SJCRH30 (cell line): ENCODE measurements at regions not wholly inside any gene's neighbourhood (a gene's known extent, or its start where the extent isn't known, plus 50 kb on each side); places are given as distances from the start of the nearest gene placed in this dataset.

Source experiments
- DNase-seq, 2 experiments: peaks; one replicate each; pipeline ENCODE4 v3.0.0-alpha.2; 2015 to 2020
- H3K27ac ChIP-seq: fragments of 250-450 bp; sonication (Bioruptor Pico); 2 replicates; pipeline ENCODE4 v1.5.1; 2020; ENCODE audit warnings: mild to moderate bottlenecking, moderate library complexity
- H3K27me3 ChIP-seq: fragments of 250-450 bp; sonication (Bioruptor Pico); 2 replicates; pipeline ENCODE4 v1.5.1; 2020; ENCODE audit warnings: mild to moderate bottlenecking, moderate library complexity
- H3K36me3 ChIP-seq: fragments of 250-450 bp; sonication (Bioruptor Pico); 2 replicates; pipeline ENCODE4 v1.5.1; 2020; ENCODE audit warnings: mild to moderate bottlenecking, moderate library complexity
- H3K4me1 ChIP-seq: fragments of 250-450 bp; sonication (Bioruptor Pico); 2 replicates; pipeline ENCODE4 v1.5.1; 2020; ENCODE audit warnings: mild to moderate bottlenecking, moderate library complexity
- H3K4me3 ChIP-seq: fragments of 250-450 bp; sonication (Bioruptor Pico); 2 replicates; pipeline ENCODE4 v1.5.1; 2020; ENCODE audit warnings: mild to moderate bottlenecking, moderate library complexity
- H3K9me3 ChIP-seq: fragments of 250-450 bp; sonication (Bioruptor Pico); replicated peaks from 2 replicates; pipeline ENCODE4 v1.5.1; 2020; ENCODE audit warnings: mild to moderate bottlenecking, moderate library complexity

GRCh38 chr4:3854661-3855060 lies 88.5 kb downstream of the ADRA2C start:
- Histone ChIP-seq H3K4me1 (peaks cover 6% of the 10 kb centered on the region; the same call in 1 of the 2 replicates), H3K27me3 (peaks cover 14% of the 10 kb centered on the region; the same call in 1 of the 2 replicates), H3K9me3 (no peaks in the 10 kb centered on the region), H3K4me3 (no peak overlapping the region), H3K27ac (no peak overlapping the region), H3K36me3 (no peaks in the 10 kb centered on the region)
- no peak for DNase-seq

GRCh38 chr4:3855646-3856045 lies 89.5 kb downstream of the ADRA2C start:
- no peak for DNase-seq
- Histone ChIP-seq H3K36me3 (no peaks in the 10 kb centered on the region), H3K4me3 (no peak overlapping the region), H3K4me1 (peaks cover 8% of the 10 kb centered on the region; the same call in 1 of the 2 replicates), H3K9me3 (no peaks in the 10 kb centered on the region), H3K27ac (no peak overlapping the region), H3K27me3 (peaks cover 14% of the 10 kb centered on the region; the same call in 1 of the 2 replicates)

- Histone ChIP-seq H3K27me3 (peaks cover 14% of the 10 kb centered on the region; the same call in 1 of the 2 replicates), H3K27ac (no peak overlapping the region), H3K4me3 (no peak overlapping the region), H3K4me1 (peaks cover 5% of the 10 kb centered on the region; the same call in 1 of the 2 replicates), H3K9me3 (no peaks in the 10 kb centered on the region), H3K36me3 (no peaks in the 10 kb centered on the region)
- no peak for DNase-seq
These were observed 90.5 kb downstream of the ADRA2C start for GRCh38 chr4:3856604-3857204.

GRCh38 chr4:3857269-3857926 lies 91.2 kb downstream of the ADRA2C start:
- Histone ChIP-seq H3K36me3 (no peaks in the 10 kb centered on the region), H3K27me3 (peaks cover 14% of the 10 kb centered on the region; the same call in 1 of the 2 replicates), H3K4me1 (peaks cover 4% of the 10 kb centered on the region; the same call in 1 of the 2 replicates), H3K27ac (no peak overlapping the region), H3K9me3 (no peaks in the 10 kb centered on the region), H3K4me3 (no peak overlapping the region)
- no peak for DNase-seq

GRCh38 chr4:3858046-3858730 lies 92.0 kb downstream of the ADRA2C start:
- Histone ChIP-seq H3K27me3 (peaks cover 14% of the 10 kb centered on the region; the same call in 1 of the 2 replicates), H3K4me1 (peaks cover 4% of the 10 kb centered on the region; the same call in 1 of the 2 replicates), H3K36me3 (no peaks in the 10 kb centered on the region), H3K9me3 (no peaks in the 10 kb centered on the region), H3K27ac (no peak overlapping the region), H3K4me3 (no peak overlapping the region)
- DNase-seq: no peak

- H3K27me3 ChIP-seq: peaks cover 8% of the 10 kb centered on the region; the same call in 1 of the 2 replicates
- no peak overlapping the region for H3K27ac ChIP-seq
- peaks cover 4% of the 10 kb centered on the region; the same call in 1 of the 2 replicates for H3K4me1 ChIP-seq
- no peaks in the 10 kb centered on the region for H3K36me3 ChIP-seq
- no peak overlapping the region for H3K4me3 ChIP-seq
- no peaks in the 10 kb centered on the region for H3K9me3 ChIP-seq
- no peak for DNase-seq
These were observed 92.7 kb downstream of the ADRA2C start for GRCh38 chr4:3858765-3859388.

GRCh38 chr4:3859571-3859970 lies 93.4 kb downstream of the ADRA2C start:
- peaks cover 4% of the 10 kb centered on the region; the same call in 1 of the 2 replicates for H3K4me1 ChIP-seq
- H3K36me3 ChIP-seq: no peaks in the 10 kb centered on the region
- peaks cover 8% of the 10 kb centered on the region; the same call in 1 of the 2 replicates for H3K27me3 ChIP-seq
- no peak overlapping the region for H3K27ac ChIP-seq
- no peaks in the 10 kb centered on the region for H3K9me3 ChIP-seq
- no peak overlapping the region for H3K4me3 ChIP-seq
- DNase-seq: no peak

- peak; percentile 48 to 71 for DNase-seq
- Histone ChIP-seq H3K9me3 (no peaks in the 10 kb centered on the region), H3K27ac (no peak overlapping the region), H3K4me3 (no peak overlapping the region), H3K4me1 (peaks cover 4% of the 10 kb centered on the region; the same call in 1 of the 2 replicates), H3K36me3 (no peaks in the 10 kb centered on the region), H3K27me3 (peaks cover 4% of the 10 kb centered on the region; the same call in 1 of the 2 replicates)
These were observed 94.1 kb downstream of the ADRA2C start for GRCh38 chr4:3860061-3860912.

GRCh38 chr4:3860913-3861636 lies 94.9 kb downstream of the ADRA2C start:
- Histone ChIP-seq H3K9me3 (no peaks in the 10 kb centered on the region), H3K4me3 (no peak overlapping the region), H3K27ac (no peak overlapping the region), H3K27me3 (peaks cover 4% of the 10 kb centered on the region; the same call in 1 of the 2 replicates), H3K36me3 (no peaks in the 10 kb centered on the region), H3K4me1 (peaks cover 4% of the 10 kb centered on the region; the same call in 1 of the 2 replicates)
- DNase-seq: no peak

GRCh38 chr4:3861720-3862639 lies 95.8 kb downstream of the ADRA2C start:
- H3K27me3 ChIP-seq: no peaks in the 10 kb centered on the region; the same call in 1 of the 2 replicates
- no peak for DNase-seq
- no peak overlapping the region for H3K27ac ChIP-seq

GRCh38 chr4:3862640-3863420 lies 96.6 kb downstream of the ADRA2C start:
- no peaks in the 10 kb centered on the region for H3K36me3 ChIP-seq
- H3K4me3 ChIP-seq: no peak overlapping the region
- H3K27me3 ChIP-seq: no peaks in the 10 kb centered on the region
- H3K9me3 ChIP-seq: no peaks in the 10 kb centered on the region
- H3K4me1 ChIP-seq: peaks cover 4% of the 10 kb centered on the region; the same call in 1 of the 2 replicates
- H3K27ac ChIP-seq: no peak overlapping the region
- DNase-seq: no peak

More at GRCh38 chr4:3861720-3862639, 95.8 kb downstream of the ADRA2C start:
- no peak overlapping the region for H3K4me3 ChIP-seq
- no peaks in the 10 kb centered on the region for H3K36me3 ChIP-seq
- no peaks in the 10 kb centered on the region for H3K9me3 ChIP-seq
- H3K4me1 ChIP-seq: peaks cover 4% of the 10 kb centered on the region; the same call in 1 of the 2 replicates
